ENCODE measurements at regions not wholly inside any gene's neighbourhood (a gene's known extent, or its start where the extent isn't known, plus 50 kb on each side); places are given as distances from the start of the nearest gene placed in this dataset.
"Not testable (repeated sequence)": the region's sequence is repeated elsewhere in the genome, so short reads cannot be mapped to it uniquely, and the experiment has no call there.

- no peak for DNase-seq (ENCODE audit: low read depth in 2 of 2)
These were observed 180.8 kb upstream of the PLN start for GRCh38 chr6:118367314-118367713.

DNA sequence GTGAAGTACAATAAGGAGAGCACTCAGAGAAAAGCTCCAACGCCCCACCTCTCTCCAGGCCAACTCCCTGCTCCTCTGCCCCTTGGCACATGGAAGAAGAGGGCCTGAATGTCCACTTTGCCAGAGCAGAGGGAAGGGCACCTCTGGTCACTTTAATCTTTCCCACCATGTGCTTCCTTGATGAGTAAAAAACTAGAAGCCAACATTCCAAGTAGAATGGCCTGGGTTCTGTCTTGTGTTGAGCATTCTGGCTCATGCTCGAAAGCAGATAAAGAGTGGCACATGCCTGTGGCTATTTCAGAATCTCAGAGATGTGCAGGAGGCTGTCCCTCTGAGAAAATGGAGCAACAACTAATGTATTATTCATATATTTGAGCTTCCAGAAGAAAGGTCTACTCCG is 177.4 kb upstream of the PLN start:
- DNase-seq (ENCODE audit: low read depth in 2 of 2) = no peak

GRCh38 chr6:118371955-118372354 is 176.1 kb upstream of the PLN start:
- no peak for DNase-seq (ENCODE audit: low read depth in 2 of 2)

- DNase-seq (ENCODE audit: low read depth in 2 of 2) = no peak
These were observed 175.7 kb upstream of the PLN start for GRCh38 chr6:118372413-118372812.

DNA sequence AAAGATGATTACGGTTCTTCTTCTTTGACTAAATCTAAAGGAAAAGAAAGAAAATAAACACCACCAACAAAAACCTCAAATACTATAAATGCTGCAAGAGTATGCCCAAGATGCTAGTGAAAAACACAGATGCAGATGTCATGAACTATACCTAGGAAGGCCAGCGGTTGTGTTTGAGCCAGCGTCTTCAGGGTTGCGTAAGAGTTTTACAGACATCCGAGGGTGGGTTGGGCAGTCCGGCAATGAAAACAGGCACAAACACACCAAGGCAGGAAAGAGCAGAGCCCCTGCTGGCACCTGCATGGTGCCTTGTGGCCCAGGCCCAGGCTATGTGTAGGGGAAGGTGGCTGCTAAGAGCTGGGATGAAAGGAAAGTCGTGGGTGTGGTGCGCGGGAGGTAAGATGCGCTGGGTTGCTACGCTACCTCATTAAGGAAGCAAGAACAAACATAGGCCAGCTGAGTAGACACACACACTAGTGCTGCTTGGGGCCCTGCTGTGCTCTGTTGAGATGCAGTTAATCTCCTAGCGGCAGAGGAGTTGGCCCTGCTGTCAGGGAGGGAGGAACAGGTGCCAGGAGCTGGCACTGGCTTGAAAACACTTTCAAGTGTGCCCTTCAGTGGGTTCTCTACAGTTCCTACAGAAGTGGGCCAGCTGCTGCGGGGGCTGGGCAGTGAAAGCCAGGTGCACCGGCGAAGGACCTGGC is 170.2 kb upstream of the PLN start:
- DNase-seq (ENCODE audit: low read depth in 2 of 2) = no peak

DNA sequence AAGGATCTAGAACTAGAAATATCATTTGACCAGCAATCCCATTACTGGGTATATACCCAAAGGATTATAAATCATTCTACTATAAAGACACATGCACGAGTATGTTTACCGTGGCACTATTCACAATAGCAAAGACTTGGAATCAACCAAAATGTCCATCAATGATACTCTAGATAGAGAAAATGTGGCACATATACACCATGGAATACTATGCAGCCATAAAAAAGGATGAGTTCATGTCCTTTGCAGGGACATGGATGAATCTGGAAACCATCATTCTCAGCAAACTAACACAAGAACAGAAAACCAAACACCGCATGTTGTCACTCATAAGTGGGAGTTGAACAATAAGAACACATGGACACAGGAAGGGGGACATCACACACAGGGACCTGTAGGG is 167.5 kb upstream of the PLN start:
- DNase-seq (ENCODE audit: low read depth in 2 of 2) = not testable (repeated sequence)

DNA sequence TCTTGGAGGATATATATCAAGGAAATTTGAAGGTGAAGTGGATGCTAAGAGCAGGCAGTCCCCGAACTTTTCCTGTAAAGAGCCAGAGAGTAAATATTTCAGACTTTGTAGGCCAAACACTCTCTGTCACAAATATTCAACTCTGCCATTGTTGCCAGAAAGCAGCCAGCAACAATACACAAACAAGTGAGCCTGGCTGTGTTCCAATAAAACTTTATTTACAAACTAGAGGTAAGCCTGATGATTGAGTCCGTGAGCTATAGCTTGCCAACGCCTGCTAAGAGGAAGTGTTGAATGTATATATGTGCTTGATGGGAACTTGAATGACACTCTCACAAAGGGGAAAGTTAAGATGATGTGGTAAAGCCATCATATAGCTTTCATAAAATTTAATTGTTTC is 166.0 kb upstream of the PLN start:
- no peak for DNase-seq (ENCODE audit: low read depth in 2 of 2)

DNA sequence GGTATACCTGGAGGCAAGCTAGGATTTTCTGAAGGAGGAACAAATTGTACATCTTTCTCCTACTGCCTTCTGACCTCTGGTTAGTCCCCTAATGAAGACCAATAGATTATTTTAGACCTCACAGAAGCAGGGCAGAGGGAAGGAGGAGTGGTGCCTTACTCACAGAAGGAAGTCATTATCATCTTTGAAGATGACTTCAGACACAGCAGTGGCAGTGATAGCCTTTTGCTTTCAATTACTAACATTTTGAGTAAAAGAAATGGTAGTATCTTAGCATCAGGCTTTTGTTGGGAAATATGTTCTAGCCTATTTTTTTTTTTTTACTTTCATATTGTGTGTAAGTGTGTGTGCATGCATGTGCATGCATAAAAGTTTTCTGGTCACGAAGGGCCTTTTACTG is 164.2 kb upstream of the PLN start:
- no peak for DNase-seq (ENCODE audit: low read depth in 2 of 2)

- DNase-seq (ENCODE audit: low read depth in 2 of 2) = no peak
These were observed 161.1 kb upstream of the PLN start for GRCh38 chr6:118386975-118387374.

- DNase-seq (ENCODE audit: low read depth in 2 of 2) = peak; percentile 64 to 67
These were observed 160.0 kb upstream of the PLN start for GRCh38 chr6:118387921-118388701.

GRCh38 chr6:118391086-118391485 is 157.0 kb upstream of the PLN start:
- DNase-seq (ENCODE audit: low read depth in 2 of 2) = no peak

DNA sequence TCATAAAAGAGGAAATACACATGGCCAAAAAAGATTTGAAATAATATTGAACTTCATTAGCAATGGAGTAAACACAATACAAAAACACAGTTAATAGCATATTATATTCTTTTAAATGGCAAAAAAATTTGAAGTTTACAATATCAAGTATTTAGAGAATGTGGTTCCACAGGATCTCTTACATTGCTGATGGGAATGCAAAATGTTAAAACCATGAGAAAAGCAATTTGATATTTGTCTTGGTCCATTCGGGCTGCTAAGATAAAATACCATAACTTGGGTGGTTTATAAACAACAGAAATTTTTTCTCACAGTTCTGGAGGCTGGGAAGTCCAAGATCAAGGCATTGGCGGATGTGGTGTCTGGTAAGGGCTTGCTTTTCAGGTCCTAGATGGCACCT is 154.0 kb upstream of the PLN start:
- no peak for DNase-seq (ENCODE audit: low read depth in 2 of 2)

DNA sequence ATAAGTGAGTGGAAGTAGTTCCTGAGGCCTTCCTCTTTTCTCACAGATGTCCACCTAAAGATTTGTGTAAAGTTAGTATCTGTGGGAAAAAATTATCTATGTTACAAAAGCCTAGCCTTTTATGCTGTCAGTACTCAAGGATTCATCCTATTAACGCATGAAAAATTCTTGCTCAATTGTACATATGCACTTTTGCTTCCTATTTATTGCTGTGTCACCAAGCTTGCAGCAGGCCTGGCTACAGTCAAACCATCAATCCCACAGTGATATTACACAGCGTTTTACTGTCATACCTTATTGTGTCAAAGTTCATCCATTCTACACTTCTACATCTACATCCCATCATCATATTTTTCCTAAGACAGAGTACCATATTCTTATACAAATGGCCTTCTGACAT is 151.1 kb upstream of the PLN start:
- no peak for DNase-seq (ENCODE audit: low read depth in 2 of 2)

DNA sequence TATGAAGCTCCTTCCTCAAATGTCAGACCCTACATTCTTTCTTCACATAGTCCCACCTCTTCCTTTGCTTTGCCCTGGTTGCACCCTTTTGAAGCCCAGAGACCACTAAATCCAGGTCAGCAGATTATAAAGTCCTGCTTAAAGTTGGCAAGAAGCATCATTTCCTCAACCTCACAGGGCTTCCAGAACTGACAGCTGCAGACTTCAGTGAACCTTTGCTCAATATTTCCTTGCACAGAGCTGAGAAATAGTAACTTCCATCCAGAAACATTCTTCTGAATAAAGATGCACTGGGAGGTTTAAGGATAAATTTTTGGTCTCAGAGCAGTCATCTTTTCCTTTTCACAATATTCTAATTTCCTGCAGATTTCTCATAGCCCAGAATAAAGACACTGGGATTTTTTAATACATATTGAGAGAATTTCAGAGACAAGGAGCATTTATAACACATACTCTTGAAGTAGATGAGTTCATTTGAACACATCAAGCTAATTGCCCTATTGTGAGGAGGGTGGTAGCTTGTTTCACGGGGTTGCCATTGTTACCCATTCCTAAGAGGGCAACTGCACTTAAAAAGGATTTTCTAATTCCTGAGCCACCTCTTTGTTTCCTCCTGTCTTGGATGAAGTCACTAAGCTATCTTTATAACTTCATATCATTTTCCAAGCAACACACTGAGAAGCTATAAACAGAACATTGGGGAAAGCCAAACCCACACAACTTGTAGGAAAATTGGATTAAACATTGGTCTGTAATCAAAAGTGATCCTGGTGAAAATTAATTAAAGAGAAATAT is 150.2 kb upstream of the PLN start:
- no peak for DNase-seq (ENCODE audit: low read depth in 2 of 2)

DNA sequence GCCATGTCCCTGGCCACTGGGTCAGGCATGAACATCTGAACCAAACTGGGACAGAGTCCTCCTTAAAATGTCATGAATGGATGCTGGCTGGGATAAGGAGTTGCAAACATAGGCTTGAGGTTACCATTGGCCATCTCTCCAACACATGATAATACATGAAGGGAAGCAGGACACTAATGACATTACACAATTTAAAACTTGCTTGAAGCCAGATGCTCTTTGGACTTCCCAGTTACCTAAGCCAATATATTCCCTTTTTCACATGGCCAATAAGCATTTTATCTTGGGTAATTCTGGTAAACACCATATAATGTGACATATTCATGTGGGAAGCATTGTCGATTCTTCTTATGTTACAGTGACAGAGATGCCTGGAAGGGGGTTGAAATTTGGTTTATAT is 148.0 kb upstream of the PLN start:
- no peak for DNase-seq (ENCODE audit: low read depth in 2 of 2)

DNA sequence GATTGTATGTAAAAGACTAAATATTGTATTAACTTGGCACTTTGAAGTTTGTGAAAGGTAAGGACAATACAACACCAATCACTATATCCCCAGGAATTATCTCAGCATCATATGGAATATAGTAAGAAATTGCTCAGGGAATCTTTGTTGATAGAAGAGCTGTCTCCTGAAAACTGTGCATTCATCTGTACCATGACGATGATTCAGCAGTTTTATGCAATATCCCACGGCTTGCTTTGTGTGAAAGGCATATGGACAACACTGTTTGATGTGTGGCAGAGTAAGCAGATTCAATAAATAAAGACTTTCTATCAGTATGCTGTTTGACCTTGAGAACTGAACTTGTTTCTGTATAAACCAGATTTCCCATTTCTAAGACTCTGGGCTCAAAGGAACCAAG is 147.5 kb upstream of the PLN start:
- no peak for DNase-seq (ENCODE audit: low read depth in 2 of 2)

- no peak for DNase-seq (ENCODE audit: low read depth in 2 of 2)
These were observed 146.6 kb upstream of the PLN start for GRCh38 chr6:118401325-118401975.

GRCh38 chr6:118403036-118403435 is 145.1 kb upstream of the PLN start:
- DNase-seq (ENCODE audit: low read depth in 2 of 2) = no peak

DNA sequence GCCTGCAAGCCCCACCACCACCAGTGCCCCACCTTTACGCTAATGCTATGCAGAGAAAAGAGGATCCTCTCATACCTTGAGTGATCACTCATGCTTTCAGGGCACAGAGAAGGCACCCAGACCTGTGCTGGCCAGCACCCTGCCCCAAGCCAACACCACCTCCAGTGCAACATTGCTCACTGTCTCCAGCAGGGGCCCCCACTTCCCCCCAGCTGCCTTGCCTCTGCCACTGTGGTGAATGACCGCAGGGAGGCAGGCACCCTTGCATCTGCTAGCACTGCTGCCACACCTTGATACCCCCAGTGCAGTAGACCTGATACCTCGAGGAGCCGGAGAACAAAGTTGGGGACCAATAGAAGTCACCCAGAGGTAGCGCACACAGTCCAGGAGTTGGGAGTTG is 139.2 kb upstream of the PLN start:
- DNase-seq (ENCODE audit: low read depth in 2 of 2) = no peak

GRCh38 chr6:118410001-118410400 is 138.1 kb upstream of the PLN start:
- DNase-seq (ENCODE audit: low read depth in 2 of 2) = no peak
